ENCODE measurements at regions not wholly inside any gene's neighbourhood (a gene's known extent, or its start where the extent isn't known, plus 50 kb on each side); places are given as distances from the start of the nearest gene placed in this dataset.

DNA sequence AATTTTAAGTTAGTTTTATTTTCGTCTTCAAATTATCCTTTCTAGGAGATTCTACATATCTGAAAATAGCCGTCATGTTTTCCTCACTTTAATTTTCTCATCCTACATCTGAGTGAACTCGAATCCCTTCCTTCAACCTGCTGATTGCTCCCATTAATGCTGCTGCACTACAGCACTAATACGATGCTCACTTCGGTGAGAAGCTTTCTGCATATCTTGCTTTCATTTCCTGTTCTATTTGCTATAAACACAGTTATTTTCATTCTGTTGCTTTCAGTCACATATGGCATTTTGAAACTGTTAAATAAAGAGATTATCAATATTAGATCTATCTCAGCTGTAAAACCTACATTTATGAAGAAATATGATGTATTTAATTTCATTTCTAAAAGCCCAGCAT, 749.2 kb downstream of the EFNA5 start:
- no peak overlapping the region for H3K27ac Mint-ChIP-seq
- H3K36me3 Mint-ChIP-seq = no peaks in the 10 kb centered on the region
- H3K27me3 Mint-ChIP-seq (ENCODE audit: low read depth in 3 of 3) = peaks cover 0 to 3% (median 0%) of the 10 kb centered on the region in 3 donors
- no peak overlapping the region for H3K4me3 Mint-ChIP-seq
- peaks cover 0 to 3% (median 0%) of the 10 kb centered on the region in 6 donors for H3K9me3 Mint-ChIP-seq
- H3K4me1 Mint-ChIP-seq = no peaks in the 10 kb centered on the region
- no peak for DNase-seq

- Mint-ChIP-seq H3K27ac (no peak overlapping the region), H3K27me3 (ENCODE audit: low read depth in 3 of 3) (peaks cover 0 to 9% (median 2%) of the 10 kb centered on the region in 3 donors), H3K4me3 (no peak overlapping the region), H3K36me3 (no peaks in the 10 kb centered on the region), H3K4me1 (no peaks in the 10 kb centered on the region), H3K9me3 (no peaks in the 10 kb centered on the region)
- DNase-seq = no peak
Observed at GRCh38 chr5:106910486-106910885, 760.3 kb downstream of the EFNA5 start.

GRCh38 chr5:106909716-106910115, 761.0 kb downstream of the EFNA5 start:
- H3K4me1 Mint-ChIP-seq = no peaks in the 10 kb centered on the region
- no peaks in the 10 kb centered on the region for H3K9me3 Mint-ChIP-seq
- peaks cover 2 to 11% (median 2%) of the 10 kb centered on the region in 3 donors for H3K27me3 Mint-ChIP-seq (ENCODE audit: low read depth in 3 of 3)
- H3K36me3 Mint-ChIP-seq = no peaks in the 10 kb centered on the region
- no peak for DNase-seq
- H3K27ac Mint-ChIP-seq = no peak overlapping the region
- no peak overlapping the region for H3K4me3 Mint-ChIP-seq

DNA sequence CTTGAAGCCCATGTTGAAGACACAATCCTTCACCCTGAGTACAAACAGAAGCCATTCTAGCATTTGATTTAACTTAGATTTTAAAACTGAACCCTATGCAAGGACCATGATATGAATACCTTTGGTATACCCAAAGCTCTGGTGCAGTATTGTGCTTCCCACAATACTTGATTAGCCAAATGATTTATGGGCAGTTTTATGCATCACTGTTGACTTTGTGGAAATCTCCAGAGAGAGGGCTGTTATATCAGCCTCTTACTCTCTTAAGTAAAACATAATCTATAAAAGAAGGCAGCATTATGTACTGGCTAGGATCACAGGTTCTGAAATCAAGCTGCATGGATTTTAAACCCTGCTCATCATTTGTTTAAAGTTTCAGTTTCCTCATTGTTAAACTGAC, 762.8 kb downstream of the EFNA5 start:
- Mint-ChIP-seq H3K9me3 (no peaks in the 10 kb centered on the region), H3K27ac (no peak overlapping the region), H3K27me3 (ENCODE audit: low read depth in 3 of 3) (peaks cover 2 to 10% (median 2%) of the 10 kb centered on the region in 3 donors), H3K4me1 (no peaks in the 10 kb centered on the region), H3K4me3 (no peak overlapping the region), H3K36me3 (no peaks in the 10 kb centered on the region)
- no peak for DNase-seq

GRCh38 chr5:106906199-106906598, 764.5 kb downstream of the EFNA5 start:
- Mint-ChIP-seq H3K36me3 (no peaks in the 10 kb centered on the region), H3K4me1 (no peaks in the 10 kb centered on the region), H3K27me3 (ENCODE audit: low read depth in 3 of 3) (peaks cover 2 to 10% (median 2%) of the 10 kb centered on the region in 3 donors), H3K9me3 (no peaks in the 10 kb centered on the region), H3K27ac (no peak overlapping the region), H3K4me3 (no peak overlapping the region)
- DNase-seq = no peak

DNA sequence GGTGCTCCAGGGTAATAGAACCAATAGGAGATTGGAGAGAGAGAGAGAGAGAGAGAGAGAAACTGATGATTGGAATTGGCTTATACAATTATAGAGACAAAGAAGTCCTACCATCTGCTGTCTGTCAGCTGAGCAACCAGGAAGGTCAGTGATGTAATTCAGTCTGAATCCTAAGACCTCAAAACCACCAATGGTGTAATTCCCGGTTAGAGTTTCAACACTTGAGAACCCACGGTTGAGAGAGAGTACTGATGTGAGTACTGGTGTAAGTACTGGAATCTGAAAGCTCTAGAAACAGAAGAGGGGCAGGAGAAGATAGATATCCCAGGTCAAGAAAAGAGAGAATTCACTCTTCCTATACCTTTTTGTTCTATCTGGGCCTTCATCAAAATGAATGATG, 775.8 kb downstream of the EFNA5 start:
- Mint-ChIP-seq H3K27ac (no peak overlapping the region), H3K4me1 (no peaks in the 10 kb centered on the region), H3K4me3 (no peak overlapping the region), H3K36me3 (no peaks in the 10 kb centered on the region), H3K27me3 (ENCODE audit: low read depth in 3 of 3) (peaks cover 0 to 6% (median 2%) of the 10 kb centered on the region in 3 donors), H3K9me3 (no peaks in the 10 kb centered on the region)
- no peak for DNase-seq

DNA sequence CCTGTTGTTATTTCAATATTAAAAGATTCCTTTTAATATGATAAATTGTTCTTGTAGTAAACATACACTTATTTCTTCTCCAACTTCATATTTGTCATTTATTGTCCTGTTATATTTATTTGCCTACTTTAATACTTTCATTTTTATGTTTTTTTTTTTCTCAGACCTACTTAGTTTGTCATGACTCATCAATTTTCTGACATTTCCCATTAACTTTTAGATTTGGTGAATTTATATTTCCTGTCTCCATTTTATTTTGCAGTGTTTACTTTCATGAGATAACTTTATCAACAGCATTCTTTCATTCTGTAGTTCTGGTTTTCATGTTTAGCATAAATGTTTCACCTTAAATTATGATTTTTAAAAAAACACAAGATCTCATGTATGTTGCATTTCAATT, 788.7 kb downstream of the EFNA5 start:
- no peak for DNase-seq
- no peaks in the 10 kb centered on the region for H3K9me3 Mint-ChIP-seq
- H3K27ac Mint-ChIP-seq = no peak overlapping the region
- no peaks in the 10 kb centered on the region for H3K4me1 Mint-ChIP-seq
- no peak overlapping the region for H3K4me3 Mint-ChIP-seq
- H3K27me3 Mint-ChIP-seq (ENCODE audit: low read depth in 3 of 3) = peaks cover 0 to 2% (median 1%) of the 10 kb centered on the region in 3 donors
- H3K36me3 Mint-ChIP-seq = no peaks in the 10 kb centered on the region

DNA sequence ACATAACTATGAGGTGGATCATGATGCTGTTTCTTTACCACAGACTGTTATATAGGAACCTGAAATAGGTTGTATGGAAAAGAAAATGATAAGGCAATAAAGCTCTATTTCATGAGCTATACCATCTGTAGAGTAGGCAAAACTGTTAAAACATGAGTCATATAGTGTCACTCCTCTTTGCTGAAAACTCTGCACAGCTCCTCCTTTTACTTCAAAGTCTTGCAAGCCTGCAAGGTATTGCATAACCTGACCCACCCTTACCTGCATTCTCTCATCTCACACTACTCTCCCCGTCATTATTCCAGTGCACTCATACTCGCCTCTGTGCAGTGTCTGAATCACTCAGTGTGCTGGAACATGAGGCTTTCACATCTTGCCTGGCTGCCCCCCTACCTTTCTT, 790.1 kb downstream of the EFNA5 start:
- no peak overlapping the region for H3K4me3 Mint-ChIP-seq
- H3K27ac Mint-ChIP-seq = no peak overlapping the region
- no peaks in the 10 kb centered on the region for H3K36me3 Mint-ChIP-seq
- H3K27me3 Mint-ChIP-seq (ENCODE audit: low read depth in 3 of 3) = peaks cover 0 to 5% (median 1%) of the 10 kb centered on the region in 3 donors
- DNase-seq = no peak
- H3K9me3 Mint-ChIP-seq = no peaks in the 10 kb centered on the region
- H3K4me1 Mint-ChIP-seq = no peaks in the 10 kb centered on the region

- Mint-ChIP-seq H3K9me3 (no peaks in the 10 kb centered on the region), H3K4me1 (no peaks in the 10 kb centered on the region), H3K27me3 (ENCODE audit: low read depth in 3 of 3) (peaks cover 0 to 5% (median 1%) of the 10 kb centered on the region in 3 donors), H3K4me3 (no peak overlapping the region), H3K36me3 (no peaks in the 10 kb centered on the region), H3K27ac (no peak overlapping the region)
- no peak for DNase-seq
Observed at GRCh38 chr5:106877881-106878280, 792.9 kb downstream of the EFNA5 start.

GRCh38 chr5:106876665-106877194, 794.0 kb downstream of the EFNA5 start:
- H3K9me3 Mint-ChIP-seq = no peaks in the 10 kb centered on the region
- H3K4me1 Mint-ChIP-seq = no peaks in the 10 kb centered on the region
- H3K4me3 Mint-ChIP-seq = no peak overlapping the region
- no peak overlapping the region for H3K27ac Mint-ChIP-seq
- no peaks in the 10 kb centered on the region for H3K36me3 Mint-ChIP-seq
- DNase-seq = no peak
- peaks cover 0 to 5% (median 1%) of the 10 kb centered on the region in 3 donors for H3K27me3 Mint-ChIP-seq (ENCODE audit: low read depth in 3 of 3)

DNA sequence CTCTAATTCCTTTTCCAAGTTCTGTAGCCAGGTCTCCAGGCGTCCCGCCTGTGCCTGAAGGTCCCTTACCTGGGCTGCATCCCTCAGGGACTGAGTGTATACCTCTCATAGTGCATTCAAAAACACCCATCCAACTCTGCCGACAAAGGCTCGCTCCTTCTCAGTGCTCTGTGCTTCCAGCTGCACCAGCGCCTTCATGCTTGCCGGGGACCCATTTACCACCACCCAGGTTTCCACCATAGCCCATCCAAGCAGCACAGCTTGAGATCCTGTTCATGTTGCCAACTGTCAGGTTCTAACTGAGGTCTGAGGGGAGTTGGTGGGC, 794.5 kb downstream of the EFNA5 start:
- Mint-ChIP-seq H3K36me3 (no peaks in the 10 kb centered on the region), H3K9me3 (no peaks in the 10 kb centered on the region), H3K4me1 (no peaks in the 10 kb centered on the region), H3K27me3 (ENCODE audit: low read depth in 3 of 3) (peaks cover 1 to 3% (median 1%) of the 10 kb centered on the region in 3 donors), H3K27ac (no peak overlapping the region), H3K4me3 (no peak overlapping the region)
- no peak for DNase-seq

GRCh38 chr5:106875591-106876297, 795.0 kb downstream of the EFNA5 start:
- DNase-seq = peak in 2 of 3 donors; percentile 15 to 23
- H3K9me3 Mint-ChIP-seq = no peaks in the 10 kb centered on the region
- H3K36me3 Mint-ChIP-seq = no peaks in the 10 kb centered on the region
- peaks cover 1 to 3% (median 1%) of the 10 kb centered on the region in 3 donors for H3K27me3 Mint-ChIP-seq (ENCODE audit: low read depth in 3 of 3)
- H3K27ac Mint-ChIP-seq = no peak overlapping the region
- no peak overlapping the region for H3K4me3 Mint-ChIP-seq
- H3K4me1 Mint-ChIP-seq = no peaks in the 10 kb centered on the region

GRCh38 chr5:106874974-106875373, 795.8 kb downstream of the EFNA5 start:
- no peaks in the 10 kb centered on the region for H3K36me3 Mint-ChIP-seq
- H3K9me3 Mint-ChIP-seq = no peaks in the 10 kb centered on the region
- H3K4me1 Mint-ChIP-seq = no peaks in the 10 kb centered on the region
- DNase-seq = no peak
- no peak overlapping the region for H3K4me3 Mint-ChIP-seq
- peaks cover 1 to 3% (median 1%) of the 10 kb centered on the region in 3 donors for H3K27me3 Mint-ChIP-seq (ENCODE audit: low read depth in 3 of 3)
- H3K27ac Mint-ChIP-seq = no peak overlapping the region

DNA sequence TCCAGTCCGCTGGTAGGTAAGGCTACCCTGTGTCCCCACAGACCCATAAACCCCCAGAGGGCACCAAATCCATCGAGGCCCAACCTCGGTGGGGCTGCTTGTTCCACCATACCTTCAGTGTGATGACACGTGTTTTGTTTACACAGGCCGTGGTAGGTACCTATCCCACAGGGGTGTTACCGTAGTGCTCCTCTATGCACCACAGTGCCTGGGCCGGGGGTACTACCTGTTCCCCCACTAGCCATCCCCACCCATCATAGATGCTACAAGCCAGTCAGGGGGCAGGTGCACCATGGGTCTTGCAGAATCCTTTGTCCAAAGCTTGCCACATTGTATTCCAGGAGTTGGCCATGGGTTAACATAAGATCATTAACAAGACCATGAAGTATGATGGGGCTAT, 796.2 kb downstream of the EFNA5 start:
- H3K27me3 Mint-ChIP-seq (ENCODE audit: low read depth in 3 of 3) = peaks cover 1 to 3% (median 1%) of the 10 kb centered on the region in 3 donors
- H3K4me1 Mint-ChIP-seq = no peaks in the 10 kb centered on the region
- no peak overlapping the region for H3K4me3 Mint-ChIP-seq
- DNase-seq = no peak
- no peaks in the 10 kb centered on the region for H3K9me3 Mint-ChIP-seq
- no peaks in the 10 kb centered on the region for H3K36me3 Mint-ChIP-seq
- H3K27ac Mint-ChIP-seq = no peak overlapping the region

DNA sequence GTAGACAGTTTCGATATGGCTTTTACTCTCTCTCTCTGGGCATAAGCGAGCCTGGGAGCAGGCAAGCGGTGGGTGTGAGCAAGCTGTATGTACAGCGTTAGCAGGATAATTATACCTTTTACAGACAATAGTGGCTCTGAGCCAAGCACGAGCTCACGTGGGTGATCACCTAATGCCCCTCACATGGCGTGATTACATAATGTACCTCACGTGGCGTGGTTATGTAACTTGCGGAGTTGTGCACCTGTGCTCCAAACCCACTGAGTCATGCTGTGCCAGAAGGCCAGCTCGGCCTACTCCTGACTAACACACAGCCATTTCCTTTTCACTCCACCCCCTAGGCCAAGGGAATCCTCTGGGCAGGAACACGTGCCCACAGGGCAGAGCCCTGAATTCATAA, 797.2 kb downstream of the EFNA5 start:
- Mint-ChIP-seq H3K36me3 (no peaks in the 10 kb centered on the region), H3K27ac (no peak overlapping the region), H3K9me3 (no peaks in the 10 kb centered on the region), H3K4me1 (no peaks in the 10 kb centered on the region), H3K27me3 (ENCODE audit: low read depth in 3 of 3) (peaks cover 1 to 3% (median 1%) of the 10 kb centered on the region in 3 donors), H3K4me3 (no peak overlapping the region)
- no peak for DNase-seq
